ENCODE measurements at regions not wholly inside any gene's neighbourhood (a gene's known extent, or its start where the extent isn't known, plus 50 kb on each side); places are given as distances from the start of the nearest gene placed in this dataset.
"Not testable (repeated sequence)": the region's sequence is repeated elsewhere in the genome, so short reads cannot be mapped to it uniquely, and the experiment has no call there.

DNA sequence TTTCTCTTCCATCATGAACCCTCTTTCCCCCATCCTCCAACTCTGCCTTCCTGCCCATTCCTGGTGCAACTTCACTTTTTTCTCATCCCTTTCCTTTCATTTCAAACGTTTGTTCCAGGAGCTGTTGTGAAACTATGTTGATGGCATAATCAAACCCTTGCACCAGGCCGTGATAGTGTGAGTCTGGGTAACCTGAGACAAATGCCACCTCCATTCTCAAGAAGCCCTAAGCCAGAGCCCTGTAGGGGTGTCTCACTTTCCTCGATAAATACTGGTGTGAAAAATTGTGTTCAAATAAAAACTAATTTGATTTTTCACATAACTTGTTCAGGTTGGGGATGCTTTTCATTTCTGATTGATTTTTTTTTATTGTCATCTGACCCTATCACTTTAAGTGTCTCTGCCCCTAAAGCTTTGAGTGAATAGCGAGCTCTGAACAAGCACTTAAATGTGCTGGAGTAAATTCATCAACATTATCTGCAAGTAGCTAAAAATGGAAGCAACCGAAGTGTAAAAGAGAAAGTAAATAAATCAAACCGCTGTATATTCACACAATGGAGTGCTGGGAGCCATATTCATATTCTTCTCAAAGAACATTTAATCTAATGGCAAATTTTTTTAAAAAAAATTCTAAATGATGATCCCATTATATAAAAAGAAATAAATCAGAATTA is 303.1 kb upstream of the CDYL start:
- TF ChIP-seq REST (IDR thresholded peaks at IDR 0.05; ENCODE audit: borderline replicate concordance), result no peak
- no peak for TF ChIP-seq CTCF (IDR thresholded peaks at IDR 0.05; ENCODE audit: poor library complexity, severe bottlenecking)
- no peak for TF ChIP-seq EZH2 (IDR thresholded peaks at IDR 0.05; ENCODE audit: borderline replicate concordance, insufficient read depth, low read length, poor library complexity, severe bottlenecking)
- TF ChIP-seq EP300 (conservative IDR thresholded peaks at IDR 0.05; ENCODE audit: poor library complexity, severe bottlenecking), result no peak
- TF ChIP-seq SMC3 (conservative IDR thresholded peaks at IDR 0.05; ENCODE audit: poor library complexity), result no peak
- TF ChIP-seq MXI1 (conservative IDR thresholded peaks at IDR 0.05; ENCODE audit: poor library complexity, severe bottlenecking), result no peak
- no peak for TF ChIP-seq POLR2AphosphoS5 (IDR thresholded peaks at IDR 0.05)
- H3K4me2 ChIP-seq (ENCODE audit: low read length), result no peak overlapping the region
- H2AFZ ChIP-seq (ENCODE audit: low read depth, low read length), result no peak overlapping the region
- no peaks in the 10 kb centered on the region for H3F3A ChIP-seq (ENCODE audit: insufficient read depth, low read length, poor library complexity, severe bottlenecking)
- H3K9me2 ChIP-seq (ENCODE audit: insufficient read depth, low read length), result no peaks in the 10 kb centered on the region
- H3K36me3 ChIP-seq (ENCODE audit: insufficient read depth, low read length), result no peaks in the 10 kb centered on the region
- H3K27ac ChIP-seq (ENCODE audit: low read length), result no peak overlapping the region
- no peaks in the 10 kb centered on the region for H3K79me2 ChIP-seq (replicated peaks; ENCODE audit: insufficient read depth, low read length)
- H3K27me3 ChIP-seq (ENCODE audit: insufficient read depth, low read depth, low read length), result no peaks in the 10 kb centered on the region
- no peaks in the 10 kb centered on the region for H3K9me3 ChIP-seq (ENCODE audit: low read length)
- H3K4me3 ChIP-seq (ENCODE audit: low read length), result no peak overlapping the region
- no peaks in the 10 kb centered on the region for H4K20me1 ChIP-seq (ENCODE audit: insufficient read depth)
- no peak overlapping the region for H3K9ac ChIP-seq (ENCODE audit: low read length)

DNA sequence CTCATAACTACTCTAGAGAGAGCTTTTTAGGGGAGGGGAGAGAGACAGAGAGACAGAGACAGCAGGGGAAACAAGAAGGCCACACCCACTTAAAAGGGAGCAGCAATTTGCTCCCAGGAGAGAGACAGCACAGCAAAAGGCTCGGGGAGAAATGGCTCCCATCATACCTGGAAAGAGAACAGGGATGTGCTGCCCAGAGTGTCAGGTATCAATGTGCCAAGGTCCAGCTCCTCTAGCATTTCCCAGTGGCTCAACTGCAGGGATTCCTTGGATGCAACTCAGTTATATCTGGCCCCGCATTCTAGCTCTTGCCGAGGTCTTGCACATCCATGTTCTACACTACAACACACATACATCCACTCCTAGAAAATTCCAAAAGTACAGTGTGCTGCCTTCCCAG is 304.0 kb upstream of the CDYL start:
- Histone ChIP-seq H3K9me2 (ENCODE audit: insufficient read depth, low read length) (no peaks in the 10 kb centered on the region), H3K4me3 (ENCODE audit: low read length) (no peak overlapping the region), H2AFZ (ENCODE audit: low read depth, low read length) (no peak overlapping the region), H3K9me3 (ENCODE audit: low read length) (no peaks in the 10 kb centered on the region), H3F3A (ENCODE audit: insufficient read depth, low read length, poor library complexity, severe bottlenecking) (no peaks in the 10 kb centered on the region), H3K36me3 (ENCODE audit: insufficient read depth, low read length) (no peaks in the 10 kb centered on the region), H3K9ac (ENCODE audit: low read length) (no peak overlapping the region), H3K27ac (ENCODE audit: low read length) (no peak overlapping the region), H3K79me2 (replicated peaks; ENCODE audit: insufficient read depth, low read length) (no peaks in the 10 kb centered on the region), H3K27me3 (ENCODE audit: insufficient read depth, low read depth, low read length) (no peaks in the 10 kb centered on the region), H4K20me1 (ENCODE audit: insufficient read depth) (no peaks in the 10 kb centered on the region), H3K4me2 (ENCODE audit: low read length) (no peak overlapping the region)
- TF ChIP-seq EP300 (conservative IDR thresholded peaks at IDR 0.05; ENCODE audit: poor library complexity, severe bottlenecking) (no peak), REST (IDR thresholded peaks at IDR 0.05; ENCODE audit: borderline replicate concordance) (no peak), EZH2 (IDR thresholded peaks at IDR 0.05; ENCODE audit: borderline replicate concordance, insufficient read depth, low read length, poor library complexity, severe bottlenecking) (no peak)

GRCh38 chr6:4471515-4471914 is 304.7 kb upstream of the CDYL start:
- not testable (repeated sequence) for H3K9me2 ChIP-seq (ENCODE audit: insufficient read depth, low read length); H3K4me3 ChIP-seq (ENCODE audit: low read length); H3K27ac ChIP-seq (ENCODE audit: low read length); H2AFZ ChIP-seq (ENCODE audit: low read depth, low read length); H3K9ac ChIP-seq (ENCODE audit: low read length); H3K36me3 ChIP-seq (ENCODE audit: insufficient read depth, low read length); H3K27me3 ChIP-seq (ENCODE audit: insufficient read depth, low read depth, low read length); H3F3A ChIP-seq (ENCODE audit: insufficient read depth, low read length, poor library complexity, severe bottlenecking); H3K79me2 ChIP-seq (replicated peaks; ENCODE audit: insufficient read depth, low read length); H3K9me3 ChIP-seq (ENCODE audit: low read length); H4K20me1 ChIP-seq (ENCODE audit: insufficient read depth); H3K4me2 ChIP-seq (ENCODE audit: low read length)
